Smooth muscle cell of the brain vasculature (primary cell): ENCODE measurements at regions not wholly inside any gene's neighbourhood (a gene's known extent, or its start where the extent isn't known, plus 50 kb on each side); places are given as distances from the start of the nearest gene placed in this dataset.
A peak's percentile ranks its signal among the peaks of the same experiment; 100 is the strongest.

Source experiments
- DNase-seq: peaks from one replicate; pipeline ENCODE4 v3.0.0-alpha.2; 2012; ENCODE audit warnings: low read depth, low spot score

GRCh38 chr3:107992976-107993684 is 97.7 kb downstream of the CD47 start:
- no peak for DNase-seq

GRCh38 chr3:107990926-107991325 is 99.9 kb downstream of the CD47 start:
- DNase-seq, result no peak

GRCh38 chr3:107990433-107990832 is 100.4 kb downstream of the CD47 start:
- DNase-seq, result no peak

- no peak for DNase-seq
These were observed 101.2 kb downstream of the CD47 start for GRCh38 chr3:107989661-107990060.

- DNase-seq, result no peak
These were observed 102.2 kb downstream of the CD47 start for GRCh38 chr3:107988460-107989175.

- DNase-seq, result peak; percentile 77
These were observed 103.5 kb downstream of the CD47 start for GRCh38 chr3:107987036-107987939.

GRCh38 chr3:107986505-107986904 is 104.3 kb downstream of the CD47 start:
- DNase-seq, result no peak

- DNase-seq, result no peak
These were observed 105.3 kb downstream of the CD47 start for GRCh38 chr3:107985496-107985895.

GRCh38 chr3:107983247-107983646 is 107.6 kb downstream of the CD47 start:
- no peak for DNase-seq

GRCh38 chr3:107982165-107982564 is 108.7 kb downstream of the CD47 start:
- DNase-seq, result no peak

- no peak for DNase-seq
These were observed 109.2 kb downstream of the CD47 start for GRCh38 chr3:107981471-107982111.

GRCh38 chr3:107979538-107979937 is 111.3 kb downstream of the CD47 start:
- no peak for DNase-seq

- no peak for DNase-seq
These were observed 112.4 kb downstream of the CD47 start for GRCh38 chr3:107978131-107979055.

GRCh38 chr3:107977221-107978130 is 113.4 kb downstream of the CD47 start:
- DNase-seq, result no peak

- no peak for DNase-seq
These were observed 114.5 kb downstream of the CD47 start for GRCh38 chr3:107976202-107976800.

GRCh38 chr3:107975529-107976201 is 115.2 kb downstream of the CD47 start:
- no peak for DNase-seq

GRCh38 chr3:107973961-107974360 is 116.9 kb downstream of the CD47 start:
- no peak for DNase-seq

- DNase-seq, result no peak
These were observed 117.7 kb downstream of the CD47 start for GRCh38 chr3:107973152-107973551.
